ENCODE measurements at regions not wholly inside any gene's neighbourhood (a gene's known extent, or its start where the extent isn't known, plus 50 kb on each side); places are given as distances from the start of the nearest gene placed in this dataset.
"Not testable (repeated sequence)": the region's sequence is repeated elsewhere in the genome, so short reads cannot be mapped to it uniquely, and the experiment has no call there.

GRCh38 chr7:66481229-66481628 is 147.5 kb upstream of the KCTD7 start:
- TF ChIP-seq CTCF, POLR2A (IDR thresholded peaks at IDR 0.05): not testable (repeated sequence)
